Vagina (tissue), 2 donors: ENCODE measurements at regions not wholly inside any gene's neighbourhood (a gene's known extent, or its start where the extent isn't known, plus 50 kb on each side); places are given as distances from the start of the nearest gene placed in this dataset.

Experiments
- POLR2A ChIP-seq, 2 donors: fragments of 450-650 bp; IDR thresholded peaks; one replicate each; pipeline ENCODE4 v1.6.1; 2017; ENCODE audit warnings: antibody characterized with exemption in 2 of 2, mild to moderate bottlenecking in 2 of 2, moderate library complexity in 2 of 2
- TF ChIP-seq, protein P1 (sequence below), 3 experiments: fragments of 450-650 bp in 2 of 3; fragments of 200-600 bp in 1 of 3; sonication (generic) in 1 of 3; IDR thresholded peaks; one replicate each; pipeline ENCODE4 v1.5.1; 2017 to 2019; ENCODE audit warnings: antibody characterized with exemption in 3 of 3, mild to moderate bottlenecking in 2 of 3, moderate library complexity in 2 of 3

GRCh38 chr12:114245555-114245954 lies 160.4 kb downstream of the TBX5 start:
- TF ChIP-seq, protein P1, sequence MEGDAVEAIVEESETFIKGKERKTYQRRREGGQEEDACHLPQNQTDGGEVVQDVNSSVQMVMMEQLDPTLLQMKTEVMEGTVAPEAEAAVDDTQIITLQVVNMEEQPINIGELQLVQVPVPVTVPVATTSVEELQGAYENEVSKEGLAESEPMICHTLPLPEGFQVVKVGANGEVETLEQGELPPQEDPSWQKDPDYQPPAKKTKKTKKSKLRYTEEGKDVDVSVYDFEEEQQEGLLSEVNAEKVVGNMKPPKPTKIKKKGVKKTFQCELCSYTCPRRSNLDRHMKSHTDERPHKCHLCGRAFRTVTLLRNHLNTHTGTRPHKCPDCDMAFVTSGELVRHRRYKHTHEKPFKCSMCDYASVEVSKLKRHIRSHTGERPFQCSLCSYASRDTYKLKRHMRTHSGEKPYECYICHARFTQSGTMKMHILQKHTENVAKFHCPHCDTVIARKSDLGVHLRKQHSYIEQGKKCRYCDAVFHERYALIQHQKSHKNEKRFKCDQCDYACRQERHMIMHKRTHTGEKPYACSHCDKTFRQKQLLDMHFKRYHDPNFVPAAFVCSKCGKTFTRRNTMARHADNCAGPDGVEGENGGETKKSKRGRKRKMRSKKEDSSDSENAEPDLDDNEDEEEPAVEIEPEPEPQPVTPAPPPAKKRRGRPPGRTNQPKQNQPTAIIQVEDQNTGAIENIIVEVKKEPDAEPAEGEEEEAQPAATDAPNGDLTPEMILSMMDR (IDR thresholded peaks at IDR 0.05): no peak
- no peak for TF ChIP-seq POLR2A (IDR thresholded peaks at IDR 0.05)
